Spleen (tissue), 11 donors: ENCODE measurements at regions not wholly inside any gene's neighbourhood (a gene's known extent, or its start where the extent isn't known, plus 50 kb on each side); places are given as distances from the start of the nearest gene placed in this dataset.

Experiments
- DNase-seq: peaks from one replicate; pipeline ENCODE4 v3.0.0-alpha.2; 2020
- H3K27ac ChIP-seq, 8 donors: fragments of 200-600 bp; sonication (generic) in 7 of 8; 1 replicate in 4 of 8; 2 replicates in 4 of 8; pipeline versions ENCODE4 v1.5.0 to v1.8.0; 2016 to 2021; ENCODE audit warnings: inconsistent platforms in 4 of 8, mild to moderate bottlenecking in 4 of 8, moderate library complexity in 1 of 8
- H3K27me3 ChIP-seq, 7 donors: fragments of 200-600 bp; sonication (generic) in 6 of 7; replicated peaks in 1 of 7; 1 replicate in 4 of 7; 2 replicates in 3 of 7; pipeline versions ENCODE4 v1.5.0 to v1.8.0; 2016 to 2021; ENCODE audit warnings: inconsistent platforms in 3 of 7, mild to moderate bottlenecking in 1 of 7
- H3K36me3 ChIP-seq, 6 donors: fragments of 200-600 bp; sonication (generic) in 5 of 6; 1 replicate in 4 of 6; 2 replicates in 2 of 6; pipeline versions ENCODE4 v1.5.0 to v1.8.0; 2016 to 2021; ENCODE audit warnings: inconsistent platforms in 2 of 6
- H3K4me1 ChIP-seq, 6 donors: fragments of 200-600 bp; sonication (generic) in 5 of 6; 1 replicate in 3 of 6; 2 replicates in 3 of 6; pipeline versions ENCODE4 v1.5.0 to v1.8.0; 2016 to 2021; ENCODE audit warnings: inconsistent platforms in 3 of 6
- H3K4me3 ChIP-seq, 8 donors: fragments of 200-600 bp; sonication (generic) in 7 of 8; 1 replicate in 4 of 8; 2 replicates in 4 of 8; pipeline versions ENCODE4 v1.5.0 to v1.8.0; 2016 to 2021; ENCODE audit warnings: inconsistent platforms in 4 of 8, mild to moderate bottlenecking in 4 of 8, moderate library complexity in 2 of 8
- H3K9me3 ChIP-seq, 8 donors: fragments of 200-600 bp; sonication (generic) in 7 of 8; 1 replicate in 4 of 8; 2 replicates in 4 of 8; pipeline versions ENCODE4 v1.5.0 to v1.8.0; 2016 to 2021; ENCODE audit warnings: inconsistent platforms in 4 of 8
- CTCF ChIP-seq, 11 experiments: fragments of 200-600 bp in 7 of 11; fragments of 450-650 bp in 4 of 11; sonication (generic) in 4 of 11; IDR thresholded peaks in 8 of 11; conservative IDR thresholded peaks in 3 of 11; 1 replicate in 7 of 11; 2 replicates in 4 of 11; pipeline versions ENCODE4 v1.4.0 to v1.8.0; 2016 to 2021; ENCODE audit warnings: antibody characterized with exemption in 11 of 11, inconsistent platforms in 4 of 11, mild to moderate bottlenecking in 1 of 11
- POLR2A ChIP-seq, 3 donors: fragments of 450-650 bp; IDR thresholded peaks; one replicate each; pipeline ENCODE4 v1.5.1; 2017; ENCODE audit warnings: antibody characterized with exemption in 3 of 3, mild to moderate bottlenecking in 1 of 3
- POLR2AphosphoS5 ChIP-seq, 3 donors: sonication (generic); formaldehyde crosslinking; IDR thresholded peaks; one replicate each; pipeline ENCODE4 v1.5.1; 2017; ENCODE audit warnings: antibody characterized with exemption in 3 of 3
- WGBS, 5 donors: extraction: QIAGEN DNeasy Blood & Tissue Kit in 3 of 5; methylation state at CpG; one replicate each; pipeline versions ENCODE4 v1.1.5 to v1.1.7; 2013 to 2018; 5-methylcytosine and 5-hydroxymethylcytosine counted together
- intact Hi-C: fragments of 100-400 bp; cut with DNase I; formaldehyde crosslinking; loops from one replicate; pipeline ENCODE4 v1.15.0; 2023; ENCODE audit warnings: low total_unique reads
- donor health status: healthy with polysubstance abuse.
- donor health status: DM: no; HTN: no; CAD: no; lungs with moderate emphysema.
- donor health status: DM: no; HTN: no; CAD: no.
- donor health status: Bipolar disorder and iron deficiency.
- donor health status: healthy.
- donor health status: DM: no; HTN: no; CAD: no.
- donor health status: DM: yes; HTN: yes; CAD: no.

- Histone ChIP-seq H3K4me3 (no peak overlapping the region), H3K27ac (no peak overlapping the region), H3K4me1 (no peaks in the 10 kb centered on the region), H3K27me3 (no peaks in the 10 kb centered on the region), H3K36me3 (no peaks in the 10 kb centered on the region), H3K9me3 (no peaks in the 10 kb centered on the region)
- 75 to 81% (median 78%) methylated on average over 13 of the region's 13 CpGs for whole genome bisulfite sequencing, 5 donors
- intact Hi-C loops = no loop called here
- TF ChIP-seq POLR2AphosphoS5 (IDR thresholded peaks at IDR 0.05) (no peak), POLR2A (IDR thresholded peaks at IDR 0.05) (no peak), CTCF (IDR thresholded peaks at IDR 0.05 in 8 of 11, conservative IDR thresholded peaks at IDR 0.05 in 3 of 11) (no peak)
- DNase-seq = no peak
These were observed 54.4 kb upstream of the STUM start for GRCh38 chr1:226494092-226494609.

- intact Hi-C loops = no loop called here
- WGBS, 5 donors = 86 to 93% (median 90%) methylated on average over 4 of the region's 4 CpGs
- Histone ChIP-seq H3K9me3 (peaks cover 0 to 3% (median 0%) of the 10 kb centered on the region in 8 donors), H3K36me3 (no peaks in the 10 kb centered on the region), H3K4me3 (no peak overlapping the region), H3K4me1 (no peaks in the 10 kb centered on the region), H3K27ac (no peak overlapping the region), H3K27me3 (no peaks in the 10 kb centered on the region)
- DNase-seq = no peak
- TF ChIP-seq POLR2AphosphoS5 (IDR thresholded peaks at IDR 0.05) = no peak
- TF ChIP-seq POLR2A (IDR thresholded peaks at IDR 0.05) = no peak
These were observed 52.8 kb upstream of the STUM start for GRCh38 chr1:226495716-226496115.

- H3K4me1 ChIP-seq = no peaks in the 10 kb centered on the region
- WGBS, 5 donors = 76 to 89% (median 82%) methylated on average over 7 of the region's 7 CpGs
- intact Hi-C loops = no loop called here
- no peak overlapping the region for H3K27ac ChIP-seq
- DNase-seq = no peak
- no peaks in the 10 kb centered on the region for H3K36me3 ChIP-seq
- TF ChIP-seq POLR2A (IDR thresholded peaks at IDR 0.05) (no peak), CTCF (IDR thresholded peaks at IDR 0.05 in 8 of 11, conservative IDR thresholded peaks at IDR 0.05 in 3 of 11) (no peak), POLR2AphosphoS5 (IDR thresholded peaks at IDR 0.05) (no peak)
- H3K4me3 ChIP-seq = no peak overlapping the region
- peaks cover 0 to 3% (median 0%) of the 10 kb centered on the region in 8 donors for H3K9me3 ChIP-seq
- no peaks in the 10 kb centered on the region for H3K27me3 ChIP-seq
These were observed 52.0 kb upstream of the STUM start for GRCh38 chr1:226496453-226497015.

GRCh38 chr1:226497276-226497833, 51.2 kb upstream of the STUM start:
- H3K4me1 ChIP-seq = no peaks in the 10 kb centered on the region
- TF ChIP-seq POLR2A (IDR thresholded peaks at IDR 0.05) = no peak
- no peak for TF ChIP-seq CTCF (IDR thresholded peaks at IDR 0.05 in 8 of 11, conservative IDR thresholded peaks at IDR 0.05 in 3 of 11)
- no peak for TF ChIP-seq POLR2AphosphoS5 (IDR thresholded peaks at IDR 0.05)
- H3K27ac ChIP-seq = no peak overlapping the region
- no peak overlapping the region for H3K4me3 ChIP-seq
- no peak for DNase-seq
- H3K27me3 ChIP-seq = no peaks in the 10 kb centered on the region
- peaks cover 0 to 3% (median 0%) of the 10 kb centered on the region in 8 donors for H3K9me3 ChIP-seq
- no peaks in the 10 kb centered on the region for H3K36me3 ChIP-seq
- WGBS, 5 donors = 85 to 98% (median 95%) methylated on average over 5 of the region's 5 CpGs
- intact Hi-C loops = no loop called here
